ENCODE measurements at regions not wholly inside any gene's neighbourhood (a gene's known extent, or its start where the extent isn't known, plus 50 kb on each side); places are given as distances from the start of the nearest gene placed in this dataset.

- TF ChIP-seq CTCF (conservative IDR thresholded peaks at IDR 0.05; ENCODE audit: low read depth in 2 of 2) (no peak), EZH2 (IDR thresholded peaks at IDR 0.05; ENCODE audit: low read depth, unreplicated experiment) (no peak)
- TF ChIP-seq, protein P1, sequence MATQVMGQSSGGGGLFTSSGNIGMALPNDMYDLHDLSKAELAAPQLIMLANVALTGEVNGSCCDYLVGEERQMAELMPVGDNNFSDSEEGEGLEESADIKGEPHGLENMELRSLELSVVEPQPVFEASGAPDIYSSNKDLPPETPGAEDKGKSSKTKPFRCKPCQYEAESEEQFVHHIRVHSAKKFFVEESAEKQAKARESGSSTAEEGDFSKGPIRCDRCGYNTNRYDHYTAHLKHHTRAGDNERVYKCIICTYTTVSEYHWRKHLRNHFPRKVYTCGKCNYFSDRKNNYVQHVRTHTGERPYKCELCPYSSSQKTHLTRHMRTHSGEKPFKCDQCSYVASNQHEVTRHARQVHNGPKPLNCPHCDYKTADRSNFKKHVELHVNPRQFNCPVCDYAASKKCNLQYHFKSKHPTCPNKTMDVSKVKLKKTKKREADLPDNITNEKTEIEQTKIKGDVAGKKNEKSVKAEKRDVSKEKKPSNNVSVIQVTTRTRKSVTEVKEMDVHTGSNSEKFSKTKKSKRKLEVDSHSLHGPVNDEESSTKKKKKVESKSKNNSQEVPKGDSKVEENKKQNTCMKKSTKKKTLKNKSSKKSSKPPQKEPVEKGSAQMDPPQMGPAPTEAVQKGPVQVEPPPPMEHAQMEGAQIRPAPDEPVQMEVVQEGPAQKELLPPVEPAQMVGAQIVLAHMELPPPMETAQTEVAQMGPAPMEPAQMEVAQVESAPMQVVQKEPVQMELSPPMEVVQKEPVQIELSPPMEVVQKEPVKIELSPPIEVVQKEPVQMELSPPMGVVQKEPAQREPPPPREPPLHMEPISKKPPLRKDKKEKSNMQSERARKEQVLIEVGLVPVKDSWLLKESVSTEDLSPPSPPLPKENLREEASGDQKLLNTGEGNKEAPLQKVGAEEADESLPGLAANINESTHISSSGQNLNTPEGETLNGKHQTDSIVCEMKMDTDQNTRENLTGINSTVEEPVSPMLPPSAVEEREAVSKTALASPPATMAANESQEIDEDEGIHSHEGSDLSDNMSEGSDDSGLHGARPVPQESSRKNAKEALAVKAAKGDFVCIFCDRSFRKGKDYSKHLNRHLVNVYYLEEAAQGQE (IDR thresholded peaks at IDR 0.05; ENCODE audit: unreplicated experiment), result no peak
These were observed 213.2 kb downstream of the NDUFA10 start for GRCh38 chr2:239811806-239812560.
